ENCODE measurements at regions not wholly inside any gene's neighbourhood (a gene's known extent, or its start where the extent isn't known, plus 50 kb on each side); places are given as distances from the start of the nearest gene placed in this dataset.
"Not testable (repeated sequence)": the region's sequence is repeated elsewhere in the genome, so short reads cannot be mapped to it uniquely, and the experiment has no call there.

DNA sequence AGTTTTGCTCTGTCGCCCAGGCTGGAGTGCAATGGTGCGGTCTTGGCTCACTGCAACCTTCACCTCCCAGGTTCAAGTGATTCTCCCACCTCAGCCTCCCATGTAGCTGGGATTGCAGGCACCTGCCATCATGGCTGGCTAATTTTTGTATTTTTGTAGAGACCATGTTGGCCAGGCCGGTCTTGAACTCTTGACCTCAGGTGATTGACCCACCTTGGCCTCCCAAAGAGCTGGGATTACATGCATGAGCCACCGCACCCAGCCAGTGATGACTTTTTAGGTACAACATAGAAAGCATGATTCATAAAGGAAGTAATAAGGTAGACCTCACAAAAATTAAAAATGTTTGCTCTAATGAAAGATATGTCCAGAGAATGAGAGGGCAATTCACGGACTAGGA lies 1119.1 kb downstream of the SUCLG1 start:
- not testable (repeated sequence) for H3K27me3 ChIP-seq (ENCODE audit: insufficient read depth, low read length); H3K4me3 ChIP-seq (ENCODE audit: low read length); H3K4me1 ChIP-seq (ENCODE audit: insufficient read depth, low read length); H3K36me3 ChIP-seq (ENCODE audit: insufficient read depth, low read length); H2AFZ ChIP-seq (ENCODE audit: low read depth, low read length); H3K9me3 ChIP-seq (ENCODE audit: low read length)

DNA sequence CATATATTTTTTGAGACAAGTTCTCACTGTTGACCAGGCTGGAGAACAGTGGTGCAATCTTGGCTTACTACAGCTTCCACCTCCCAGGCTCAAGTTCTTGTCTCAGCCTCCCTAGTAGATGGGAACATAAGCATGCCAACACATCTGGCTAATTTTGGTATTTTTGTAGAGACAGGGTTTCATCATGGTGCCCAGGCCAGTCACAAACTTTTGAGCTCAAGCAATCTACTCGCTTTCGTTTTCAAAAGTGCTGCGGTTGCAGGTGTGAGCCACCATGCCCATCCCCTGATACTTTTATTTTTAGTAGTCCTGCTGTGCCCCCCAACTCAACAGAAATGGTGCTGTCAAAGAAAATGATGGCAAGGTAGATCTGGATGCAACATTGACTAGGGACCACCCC lies 1127.3 kb downstream of the SUCLG1 start:
- H3K27me3 ChIP-seq (ENCODE audit: insufficient read depth, low read length), result no peaks in the 10 kb centered on the region
- no peaks in the 10 kb centered on the region for H3K36me3 ChIP-seq (ENCODE audit: insufficient read depth, low read length)
- no peaks in the 10 kb centered on the region for H3K9me3 ChIP-seq (ENCODE audit: low read length)
- H3K4me3 ChIP-seq (ENCODE audit: low read length), result no peak overlapping the region
- H3K4me1 ChIP-seq (ENCODE audit: insufficient read depth, low read length), result no peaks in the 10 kb centered on the region
- H2AFZ ChIP-seq (ENCODE audit: low read depth, low read length), result no peak overlapping the region

DNA sequence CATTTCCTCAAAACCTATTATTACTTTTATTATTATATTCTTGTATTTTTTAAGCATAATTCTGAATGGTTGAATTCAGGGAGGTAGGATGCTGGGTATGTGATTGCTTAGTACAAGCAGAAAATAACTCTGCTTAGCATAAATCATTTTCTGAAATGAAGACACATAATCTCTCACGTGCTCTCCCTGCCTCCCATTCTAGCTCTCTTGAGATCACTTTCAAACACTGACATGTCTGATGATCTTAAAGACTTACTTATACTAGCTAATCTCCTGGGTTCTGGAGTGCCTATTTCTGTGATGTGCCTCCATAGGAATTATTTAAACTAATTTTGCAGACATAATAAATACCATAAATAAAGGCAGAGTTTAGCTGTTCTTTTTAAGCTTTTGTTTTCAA lies 1136.0 kb downstream of the SUCLG1 start:
- H3K4me3 ChIP-seq (ENCODE audit: low read length), result no peak overlapping the region
- no peaks in the 10 kb centered on the region for H3K36me3 ChIP-seq (ENCODE audit: insufficient read depth, low read length)
- no peaks in the 10 kb centered on the region for H3K27me3 ChIP-seq (ENCODE audit: insufficient read depth, low read length)
- no peak overlapping the region for H2AFZ ChIP-seq (ENCODE audit: low read depth, low read length)
- no peaks in the 10 kb centered on the region for H3K9me3 ChIP-seq (ENCODE audit: low read length)
- no peaks in the 10 kb centered on the region for H3K4me1 ChIP-seq (ENCODE audit: insufficient read depth, low read length)

DNA sequence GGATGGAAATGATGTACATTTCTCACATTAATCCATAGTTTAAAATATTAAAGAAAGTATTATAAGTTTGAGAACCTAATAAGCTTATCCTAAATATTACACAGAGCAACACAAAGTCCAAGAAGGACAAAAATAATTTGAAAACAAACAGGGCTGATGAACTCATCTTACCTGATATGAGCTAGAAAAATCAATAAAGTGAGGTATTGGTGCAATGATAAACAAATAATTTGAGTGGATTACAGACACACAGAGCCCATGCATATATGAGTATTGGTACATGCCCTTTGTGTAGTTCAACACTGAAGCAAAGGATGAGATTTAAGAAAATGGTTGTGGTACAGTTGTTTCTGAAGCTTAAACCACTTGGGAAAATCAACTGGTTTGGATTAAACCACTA lies 1139.0 kb downstream of the SUCLG1 start:
- Histone ChIP-seq H3K4me3 (ENCODE audit: low read length) (no peak overlapping the region), H3K9me3 (ENCODE audit: low read length) (no peaks in the 10 kb centered on the region), H3K27me3 (ENCODE audit: insufficient read depth, low read length) (no peaks in the 10 kb centered on the region), H3K4me1 (ENCODE audit: insufficient read depth, low read length) (no peaks in the 10 kb centered on the region), H3K36me3 (ENCODE audit: insufficient read depth, low read length) (no peaks in the 10 kb centered on the region), H2AFZ (ENCODE audit: low read depth, low read length) (no peak overlapping the region)

DNA sequence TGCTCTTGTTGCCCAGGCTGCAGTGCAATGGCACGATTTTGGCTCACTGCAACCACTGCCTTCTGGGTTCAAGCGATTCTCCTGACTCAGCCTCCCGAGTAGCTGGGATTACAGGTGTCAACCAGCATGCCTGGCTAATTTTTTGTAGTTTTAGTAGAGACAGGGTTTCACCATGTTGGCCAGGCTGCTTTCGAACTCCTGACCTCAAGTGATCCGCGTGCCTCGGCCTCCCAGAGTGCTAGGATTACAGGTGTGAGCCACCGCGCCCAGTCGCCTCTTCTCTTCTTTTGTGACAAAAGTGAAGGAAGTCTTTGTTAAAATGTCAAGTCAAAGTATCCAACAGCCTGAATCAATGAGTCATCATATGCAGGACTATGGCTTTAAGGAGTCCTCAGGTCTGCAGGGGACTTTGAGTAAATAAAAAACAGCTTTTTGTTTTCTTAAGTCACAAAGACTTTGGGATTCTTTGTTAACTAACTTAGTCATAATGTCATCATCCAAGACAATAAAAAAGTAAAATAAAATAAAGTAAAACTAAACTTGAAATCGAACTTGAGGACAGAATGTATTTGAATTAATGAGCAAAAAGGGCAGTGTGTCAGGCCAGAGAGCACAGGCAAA lies 1153.2 kb downstream of the SUCLG1 start:
- H2AFZ ChIP-seq (ENCODE audit: low read depth, low read length), result no peak overlapping the region
- no peaks in the 10 kb centered on the region for H3K9me3 ChIP-seq (ENCODE audit: low read length)
- no peak overlapping the region for H3K4me3 ChIP-seq (ENCODE audit: low read length)
- H3K36me3 ChIP-seq (ENCODE audit: insufficient read depth, low read length), result no peaks in the 10 kb centered on the region
- H3K4me1 ChIP-seq (ENCODE audit: insufficient read depth, low read length), result no peaks in the 10 kb centered on the region
- H3K27me3 ChIP-seq (ENCODE audit: insufficient read depth, low read length), result no peaks in the 10 kb centered on the region

DNA sequence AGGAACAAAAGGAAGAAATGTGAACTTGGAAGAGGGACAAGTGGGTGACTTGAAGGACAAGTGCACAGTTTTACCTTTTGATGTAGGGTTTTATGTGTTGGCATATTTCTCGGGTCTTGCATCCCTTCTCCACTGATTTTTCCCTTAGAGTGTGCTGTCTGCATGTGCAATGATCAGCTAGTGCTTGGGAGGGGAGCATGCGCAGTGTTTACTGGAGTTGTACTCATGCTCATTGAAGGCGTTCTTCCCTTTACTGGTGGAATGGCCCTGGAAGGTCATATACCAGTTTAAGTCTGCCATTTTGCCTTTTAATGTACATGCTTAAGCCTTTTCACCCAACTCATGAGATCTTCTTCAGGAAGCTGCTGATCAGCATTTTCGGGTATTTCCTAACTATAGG lies 1168.0 kb downstream of the SUCLG1 start:
- peaks cover 3% of the 10 kb centered on the region for H3K4me1 ChIP-seq (ENCODE audit: insufficient read depth, low read length)
- no peak overlapping the region for H3K4me3 ChIP-seq (ENCODE audit: low read length)
- H3K9me3 ChIP-seq (ENCODE audit: low read length), result no peaks in the 10 kb centered on the region
- H2AFZ ChIP-seq (ENCODE audit: low read depth, low read length), result no peak overlapping the region
- H3K27me3 ChIP-seq (ENCODE audit: insufficient read depth, low read length), result no peaks in the 10 kb centered on the region
- no peaks in the 10 kb centered on the region for H3K36me3 ChIP-seq (ENCODE audit: insufficient read depth, low read length)

DNA sequence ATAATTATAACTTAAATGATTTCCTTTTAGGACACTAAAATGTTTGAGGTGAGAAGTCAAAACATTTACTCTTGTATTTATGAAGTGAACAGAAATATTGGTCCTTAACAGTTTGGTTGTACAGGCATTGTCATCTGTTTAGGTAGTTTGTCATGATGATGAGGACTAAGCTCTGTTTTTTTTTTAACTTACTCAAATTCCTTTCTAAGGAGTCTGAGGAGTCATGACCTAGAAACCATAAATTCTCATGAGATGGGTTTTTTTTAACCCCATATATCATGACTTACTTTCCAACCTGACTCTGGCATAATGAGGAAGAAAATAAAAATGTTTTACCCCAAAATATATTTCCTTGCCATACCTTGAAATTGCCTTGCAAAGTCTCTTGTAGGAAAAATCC lies 1176.2 kb downstream of the SUCLG1 start:
- H2AFZ ChIP-seq (ENCODE audit: low read depth, low read length), result no peak overlapping the region
- no peaks in the 10 kb centered on the region for H3K27me3 ChIP-seq (ENCODE audit: insufficient read depth, low read length)
- H3K4me1 ChIP-seq (ENCODE audit: insufficient read depth, low read length), result peaks cover 4% of the 10 kb centered on the region
- no peak overlapping the region for H3K4me3 ChIP-seq (ENCODE audit: low read length)
- H3K9me3 ChIP-seq (ENCODE audit: low read length), result no peaks in the 10 kb centered on the region
- H3K36me3 ChIP-seq (ENCODE audit: insufficient read depth, low read length), result no peaks in the 10 kb centered on the region

DNA sequence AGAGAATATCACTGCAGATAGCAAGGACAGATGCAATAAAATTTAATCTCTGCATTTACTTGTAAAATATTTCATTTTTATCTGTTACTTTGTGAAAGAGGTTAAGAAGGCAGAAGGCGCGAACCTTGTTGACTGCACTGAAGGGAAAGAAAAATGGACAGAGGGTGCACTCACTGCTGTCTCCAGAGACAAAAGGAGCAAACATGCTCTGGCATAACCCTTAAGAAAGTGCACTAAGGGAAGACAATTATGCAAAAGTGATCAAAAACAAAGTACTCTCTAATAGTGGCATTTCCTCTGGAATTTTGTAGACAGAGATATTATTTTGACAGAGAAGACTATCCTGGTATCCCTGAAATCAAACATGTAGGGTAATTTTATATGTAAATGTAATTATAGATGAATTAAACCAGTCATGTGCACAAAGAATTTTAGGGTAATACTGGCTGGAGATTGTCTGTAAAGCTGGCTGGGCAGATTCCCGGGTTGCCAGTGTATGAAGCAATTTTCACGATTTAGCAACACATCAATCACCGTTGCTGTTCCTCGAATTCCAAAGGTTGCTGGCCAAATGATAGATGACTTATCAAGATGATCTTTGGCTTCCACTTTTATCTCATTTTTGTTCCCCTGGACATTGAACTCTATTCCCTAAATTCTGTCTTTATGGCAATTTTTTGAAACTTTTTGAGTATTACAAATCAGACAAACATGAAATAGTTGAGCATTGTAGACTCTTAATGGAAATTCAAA lies 1176.9 kb downstream of the SUCLG1 start:
- no peaks in the 10 kb centered on the region for H3K36me3 ChIP-seq (ENCODE audit: insufficient read depth, low read length)

DNA sequence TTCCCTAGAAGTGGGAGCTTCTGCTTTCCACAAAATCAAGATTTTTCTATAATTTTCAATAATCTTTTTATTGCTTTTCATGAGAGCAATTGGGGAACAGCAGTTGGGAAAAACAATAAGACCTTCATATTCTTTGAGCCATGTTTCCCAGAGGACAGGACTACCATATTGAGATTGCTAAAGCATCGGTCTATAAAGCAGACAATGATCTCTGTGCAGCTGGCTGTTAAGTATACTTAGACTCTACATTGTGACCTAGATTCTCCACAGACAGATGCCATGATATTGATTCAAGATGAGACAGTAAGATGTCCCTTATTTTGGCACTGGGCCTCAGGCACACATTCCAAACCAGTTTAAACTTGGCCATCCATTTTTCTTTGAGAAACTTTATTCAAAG lies 1178.7 kb downstream of the SUCLG1 start:
- H3K9me3 ChIP-seq (ENCODE audit: low read length), result no peaks in the 10 kb centered on the region
- H3K4me3 ChIP-seq (ENCODE audit: low read length), result no peak overlapping the region
- H3K4me1 ChIP-seq (ENCODE audit: insufficient read depth, low read length), result peaks cover 4% of the 10 kb centered on the region
- H3K27me3 ChIP-seq (ENCODE audit: insufficient read depth, low read length), result no peaks in the 10 kb centered on the region
- no peak overlapping the region for H2AFZ ChIP-seq (ENCODE audit: low read depth, low read length)
- H3K36me3 ChIP-seq (ENCODE audit: insufficient read depth, low read length), result no peaks in the 10 kb centered on the region

More for the DNA sequence above, 1176.9 kb downstream of the SUCLG1 start:
- H2AFZ ChIP-seq (ENCODE audit: low read depth, low read length), result no peak overlapping the region
- H3K4me1 ChIP-seq (ENCODE audit: insufficient read depth, low read length), result peaks cover 4% of the 10 kb centered on the region
- no peaks in the 10 kb centered on the region for H3K9me3 ChIP-seq (ENCODE audit: low read length)
- no peaks in the 10 kb centered on the region for H3K27me3 ChIP-seq (ENCODE audit: insufficient read depth, low read length)
- no peak overlapping the region for H3K4me3 ChIP-seq (ENCODE audit: low read length)

DNA sequence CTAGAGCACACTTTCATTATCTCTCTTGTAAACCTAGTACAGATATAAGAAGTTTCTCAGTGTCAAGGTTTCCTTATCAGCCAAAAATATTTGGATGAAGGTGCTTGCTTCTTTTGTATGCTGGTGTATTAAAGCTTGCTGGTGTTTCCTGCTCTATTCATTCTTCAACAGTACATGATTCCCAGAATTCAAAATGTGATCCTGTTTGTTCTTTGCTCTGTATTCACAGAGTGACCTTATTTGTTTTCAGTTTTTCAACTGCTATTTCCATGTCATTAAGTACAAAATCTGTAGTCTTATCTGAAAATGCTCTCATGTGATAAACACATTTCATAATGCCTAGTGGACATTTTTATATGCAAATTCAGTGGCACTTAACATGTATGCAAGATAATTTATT lies 1185.8 kb downstream of the SUCLG1 start:
- Histone ChIP-seq H3K9me3 (ENCODE audit: low read length) (no peaks in the 10 kb centered on the region), H3K36me3 (ENCODE audit: insufficient read depth, low read length) (no peaks in the 10 kb centered on the region), H3K4me3 (ENCODE audit: low read length) (no peak overlapping the region), H3K4me1 (ENCODE audit: insufficient read depth, low read length) (no peaks in the 10 kb centered on the region), H2AFZ (ENCODE audit: low read depth, low read length) (no peak overlapping the region), H3K27me3 (ENCODE audit: insufficient read depth, low read length) (no peaks in the 10 kb centered on the region)

DNA sequence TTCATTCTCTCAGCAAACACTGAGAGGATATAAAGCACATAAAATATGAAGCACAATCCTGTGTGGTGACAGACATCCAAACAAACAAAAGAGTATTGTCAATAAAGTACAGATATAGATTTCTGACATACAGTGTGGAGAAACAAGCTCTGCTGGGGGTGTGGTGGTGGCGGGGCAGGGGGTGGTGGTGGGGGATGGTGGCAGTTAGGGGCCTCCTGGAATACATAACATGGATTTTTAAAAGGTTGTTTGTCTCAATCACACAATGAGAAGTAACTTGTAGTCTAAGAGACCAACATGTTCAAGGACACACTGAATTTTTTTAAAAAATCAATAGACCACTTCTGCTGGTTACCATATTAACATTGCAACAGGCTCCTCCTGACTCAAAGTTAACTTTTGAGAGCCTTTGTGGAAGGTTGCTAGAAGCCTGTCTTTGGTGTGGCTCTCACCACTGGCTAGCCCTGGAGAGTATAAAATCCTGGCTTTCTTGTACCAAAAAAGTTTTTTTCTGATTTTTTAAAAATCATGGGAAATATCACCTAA lies 1197.4 kb downstream of the SUCLG1 start:
- Histone ChIP-seq H3K36me3 (ENCODE audit: insufficient read depth, low read length) (no peaks in the 10 kb centered on the region), H3K4me3 (ENCODE audit: low read length) (no peak overlapping the region), H3K9me3 (ENCODE audit: low read length) (no peaks in the 10 kb centered on the region), H2AFZ (ENCODE audit: low read depth, low read length) (no peak overlapping the region), H3K4me1 (ENCODE audit: insufficient read depth, low read length) (no peaks in the 10 kb centered on the region), H3K27me3 (ENCODE audit: insufficient read depth, low read length) (no peaks in the 10 kb centered on the region)

DNA sequence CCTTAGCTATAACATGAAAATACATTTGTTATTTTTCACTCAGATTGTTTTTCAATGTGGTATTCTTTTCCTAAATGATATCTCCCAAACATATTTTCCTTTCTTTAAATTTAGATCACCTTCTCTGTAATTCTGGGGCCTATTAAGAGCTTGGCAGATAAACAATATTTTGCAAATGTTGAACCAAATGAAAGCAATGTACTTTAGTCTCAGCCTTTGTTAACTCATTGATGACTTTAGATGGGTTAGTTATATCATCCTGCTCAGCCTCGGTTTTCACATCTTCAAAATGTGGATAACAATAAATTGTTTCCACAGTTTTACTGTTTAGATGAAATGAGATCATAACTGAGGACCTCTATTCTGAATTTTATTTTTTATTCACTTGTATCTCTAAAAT lies 1205.2 kb downstream of the SUCLG1 start:
- Histone ChIP-seq H3K36me3 (ENCODE audit: insufficient read depth, low read length) (no peaks in the 10 kb centered on the region), H3K9me3 (ENCODE audit: low read length) (no peaks in the 10 kb centered on the region), H3K27me3 (ENCODE audit: insufficient read depth, low read length) (no peaks in the 10 kb centered on the region), H3K4me3 (ENCODE audit: low read length) (no peak overlapping the region), H3K4me1 (ENCODE audit: insufficient read depth, low read length) (no peaks in the 10 kb centered on the region), H2AFZ (ENCODE audit: low read depth, low read length) (no peak overlapping the region)

DNA sequence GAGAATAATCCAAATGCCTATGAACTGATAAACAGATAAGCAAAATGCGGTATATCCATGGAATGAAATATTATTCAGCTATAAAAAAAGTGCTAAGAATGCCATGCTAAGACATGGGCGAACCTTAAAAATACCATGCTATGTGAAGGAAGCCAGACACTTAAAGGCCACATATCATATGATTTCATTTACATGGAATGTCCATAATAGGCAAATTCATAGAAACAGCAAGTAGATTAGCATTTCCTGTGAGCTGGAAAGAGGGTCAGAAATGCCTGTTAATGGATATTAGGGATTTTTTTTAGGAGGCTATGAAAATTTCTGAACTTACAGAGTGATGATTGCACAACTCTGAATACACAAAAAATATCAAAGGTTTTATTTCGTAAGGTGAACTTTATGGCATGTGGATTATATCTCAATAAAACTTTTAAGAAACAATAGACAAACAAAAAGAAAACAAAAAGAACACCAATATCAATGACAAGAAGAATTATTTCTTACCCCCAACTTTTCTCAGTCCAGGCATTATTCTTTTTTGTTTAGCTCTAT lies 1207.7 kb downstream of the SUCLG1 start:
- Histone ChIP-seq H3K4me1 (ENCODE audit: insufficient read depth, low read length) (no peaks in the 10 kb centered on the region), H2AFZ (ENCODE audit: low read depth, low read length) (no peak overlapping the region), H3K36me3 (ENCODE audit: insufficient read depth, low read length) (no peaks in the 10 kb centered on the region), H3K4me3 (ENCODE audit: low read length) (no peak overlapping the region), H3K27me3 (ENCODE audit: insufficient read depth, low read length) (no peaks in the 10 kb centered on the region), H3K9me3 (ENCODE audit: low read length) (no peaks in the 10 kb centered on the region)
